Breast epithelium (tissue), 3 donors: ENCODE measurements at regions not wholly inside any gene's neighbourhood (a gene's known extent, or its start where the extent isn't known, plus 50 kb on each side); places are given as distances from the start of the nearest gene placed in this dataset.

ENCODE experiments used
- POLR2A ChIP-seq: fragments of 450-650 bp; IDR thresholded peaks from one replicate; pipeline ENCODE4 v1.6.1; 2016; ENCODE audit warnings: antibody characterized with exemption, mild to moderate bottlenecking, moderate library complexity
- POLR2AphosphoS5 ChIP-seq, 3 donors: sonication (generic); formaldehyde crosslinking; IDR thresholded peaks; one replicate each; pipeline ENCODE4 v1.6.1; 2017; ENCODE audit warnings: antibody characterized with exemption in 3 of 3
- TF ChIP-seq, protein P1 (sequence below), 3 donors: fragments of 450-650 bp; IDR thresholded peaks; one replicate each; pipeline ENCODE4 v1.5.1; 2016 to 2017; ENCODE audit warnings: antibody characterized with exemption in 3 of 3, mild to moderate bottlenecking in 3 of 3, moderate library complexity in 3 of 3

DNA sequence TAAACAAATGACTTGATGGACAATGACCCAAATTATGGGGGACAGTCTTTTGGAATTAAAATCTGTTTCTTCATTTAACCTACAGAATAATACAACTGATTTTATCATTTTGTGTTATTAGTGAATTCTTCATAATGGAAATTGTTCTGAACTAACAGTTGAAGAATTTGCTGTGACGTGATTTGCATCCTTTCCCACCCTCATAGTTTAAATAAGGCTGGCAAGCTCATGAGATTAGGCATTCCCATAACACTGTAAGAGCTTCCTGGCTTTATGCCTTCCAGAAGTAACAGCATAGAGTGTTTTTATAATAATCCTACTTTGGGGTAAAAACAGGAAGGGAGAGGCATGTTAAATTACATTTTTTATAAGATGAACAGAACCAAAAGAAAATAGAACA, 95.7 kb downstream of the ATP6V1G3 start:
- TF ChIP-seq, protein P1, sequence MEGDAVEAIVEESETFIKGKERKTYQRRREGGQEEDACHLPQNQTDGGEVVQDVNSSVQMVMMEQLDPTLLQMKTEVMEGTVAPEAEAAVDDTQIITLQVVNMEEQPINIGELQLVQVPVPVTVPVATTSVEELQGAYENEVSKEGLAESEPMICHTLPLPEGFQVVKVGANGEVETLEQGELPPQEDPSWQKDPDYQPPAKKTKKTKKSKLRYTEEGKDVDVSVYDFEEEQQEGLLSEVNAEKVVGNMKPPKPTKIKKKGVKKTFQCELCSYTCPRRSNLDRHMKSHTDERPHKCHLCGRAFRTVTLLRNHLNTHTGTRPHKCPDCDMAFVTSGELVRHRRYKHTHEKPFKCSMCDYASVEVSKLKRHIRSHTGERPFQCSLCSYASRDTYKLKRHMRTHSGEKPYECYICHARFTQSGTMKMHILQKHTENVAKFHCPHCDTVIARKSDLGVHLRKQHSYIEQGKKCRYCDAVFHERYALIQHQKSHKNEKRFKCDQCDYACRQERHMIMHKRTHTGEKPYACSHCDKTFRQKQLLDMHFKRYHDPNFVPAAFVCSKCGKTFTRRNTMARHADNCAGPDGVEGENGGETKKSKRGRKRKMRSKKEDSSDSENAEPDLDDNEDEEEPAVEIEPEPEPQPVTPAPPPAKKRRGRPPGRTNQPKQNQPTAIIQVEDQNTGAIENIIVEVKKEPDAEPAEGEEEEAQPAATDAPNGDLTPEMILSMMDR (IDR thresholded peaks at IDR 0.05), result no peak
- TF ChIP-seq POLR2A, result no peak
- no peak for TF ChIP-seq POLR2AphosphoS5 (IDR thresholded peaks at IDR 0.05)
